Activated CD4-positive, CD25-positive, alpha-beta regulatory T cell (primary cell): ENCODE measurements at regions not wholly inside any gene's neighbourhood (a gene's known extent, or its start where the extent isn't known, plus 50 kb on each side); places are given as distances from the start of the nearest gene placed in this dataset.

Source experiments
- DNase-seq, 4 experiments: peaks; one replicate each; lab custom pipeline; 2025; lab: John Stamatoyannopoulos, UW

DNA sequence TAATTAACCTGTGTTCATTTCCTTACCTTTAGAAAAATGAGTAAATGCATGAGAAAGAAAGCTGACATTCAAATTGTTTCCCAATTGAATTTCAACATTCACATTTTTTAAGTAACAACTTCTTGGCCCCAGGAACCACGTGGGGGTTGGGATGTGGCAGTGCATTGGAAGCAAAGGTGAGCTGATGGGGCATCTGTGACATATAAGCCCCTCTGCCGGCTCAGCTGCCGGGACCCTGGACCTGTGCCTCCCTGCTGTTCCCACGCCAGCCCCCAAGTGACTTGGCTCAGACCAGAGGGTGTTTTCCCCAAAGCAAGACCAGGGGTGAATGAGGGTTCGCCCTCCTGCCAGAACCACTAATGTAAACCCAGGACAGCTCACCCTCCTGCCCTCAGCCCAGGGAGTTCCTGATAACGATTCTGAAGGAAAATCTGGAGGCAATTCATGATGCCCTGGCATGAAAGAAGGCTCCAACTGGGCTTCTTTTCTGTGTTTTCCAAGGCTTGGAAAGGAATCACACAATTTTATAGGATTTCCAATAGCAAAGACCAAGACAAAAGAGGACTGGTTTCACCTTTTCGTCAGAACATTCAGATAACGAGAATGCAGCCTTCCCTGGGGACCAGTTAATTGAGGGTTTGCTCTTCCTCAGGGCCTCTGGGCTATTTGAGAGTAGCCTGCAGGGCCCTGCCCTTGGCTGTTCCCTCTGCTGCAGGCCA lies 193.2 kb upstream of the TWIST2 start:
- no peak for DNase-seq

DNA sequence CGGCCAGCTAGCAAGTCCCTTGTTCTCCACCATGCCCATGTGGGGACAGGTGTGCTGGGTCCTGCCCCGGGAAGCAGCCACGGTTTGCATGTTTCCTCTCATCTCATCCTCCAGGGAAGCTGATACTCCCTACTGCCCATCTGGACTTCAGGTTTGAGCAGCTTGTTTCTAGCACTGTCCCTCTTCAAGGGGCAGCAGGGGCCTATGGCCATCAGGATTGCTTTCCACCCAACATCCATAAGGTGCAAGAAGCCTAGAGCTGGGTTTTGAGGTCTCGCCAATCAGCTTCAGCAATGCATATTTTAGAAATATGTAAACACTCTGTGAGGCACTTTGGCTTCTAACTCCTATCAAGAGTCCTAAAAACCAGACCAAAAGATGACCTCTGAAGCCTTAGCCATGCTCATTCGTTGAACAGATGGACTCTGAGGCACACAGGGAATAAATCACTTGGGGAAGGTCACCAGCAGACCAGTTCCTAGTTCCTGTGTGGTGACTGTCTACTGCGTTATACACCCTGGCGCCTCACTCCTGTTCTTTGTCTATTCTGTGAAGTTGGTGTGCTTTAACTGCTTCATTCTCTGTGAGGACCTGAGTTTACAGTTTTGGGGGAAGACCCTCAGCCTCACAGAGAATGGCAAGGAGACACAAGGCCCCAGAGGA lies 192.6 kb upstream of the TWIST2 start:
- DNase-seq: no peak

DNA sequence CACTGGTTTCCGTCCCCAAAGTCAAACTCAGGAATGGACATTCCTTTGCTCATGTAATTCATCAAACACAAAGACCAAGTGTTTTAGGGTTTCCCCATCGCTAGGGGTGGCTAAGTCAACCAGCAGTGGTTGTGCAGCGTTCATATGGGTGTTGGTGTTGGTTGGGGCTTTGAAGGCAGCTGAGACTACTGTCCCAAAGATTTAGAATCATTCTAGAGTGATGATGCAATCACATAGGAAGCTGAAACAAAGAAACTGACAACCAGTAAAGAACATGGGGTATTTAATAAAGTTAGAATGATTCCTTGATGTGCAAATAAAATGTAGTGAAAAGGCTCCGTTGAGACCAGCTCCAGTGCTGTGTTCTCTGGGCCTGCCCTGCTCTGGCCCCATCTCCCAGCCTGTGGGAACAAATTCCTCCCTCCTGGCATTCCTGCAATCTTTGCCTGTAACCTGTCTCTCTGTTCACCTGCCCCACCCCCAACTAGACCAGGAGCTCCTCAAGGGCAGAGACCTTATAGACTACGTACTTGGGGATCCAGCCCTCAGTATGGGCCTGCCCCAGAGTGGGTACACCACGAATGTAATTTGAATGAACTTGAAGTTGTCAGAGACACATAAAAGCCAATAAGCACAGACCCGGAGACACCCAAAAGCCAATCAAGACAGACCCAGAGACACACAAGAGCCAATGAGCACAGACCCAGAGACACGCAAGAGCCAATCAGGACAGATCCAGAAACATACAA lies 191.7 kb upstream of the TWIST2 start:
- DNase-seq: no peak

DNA sequence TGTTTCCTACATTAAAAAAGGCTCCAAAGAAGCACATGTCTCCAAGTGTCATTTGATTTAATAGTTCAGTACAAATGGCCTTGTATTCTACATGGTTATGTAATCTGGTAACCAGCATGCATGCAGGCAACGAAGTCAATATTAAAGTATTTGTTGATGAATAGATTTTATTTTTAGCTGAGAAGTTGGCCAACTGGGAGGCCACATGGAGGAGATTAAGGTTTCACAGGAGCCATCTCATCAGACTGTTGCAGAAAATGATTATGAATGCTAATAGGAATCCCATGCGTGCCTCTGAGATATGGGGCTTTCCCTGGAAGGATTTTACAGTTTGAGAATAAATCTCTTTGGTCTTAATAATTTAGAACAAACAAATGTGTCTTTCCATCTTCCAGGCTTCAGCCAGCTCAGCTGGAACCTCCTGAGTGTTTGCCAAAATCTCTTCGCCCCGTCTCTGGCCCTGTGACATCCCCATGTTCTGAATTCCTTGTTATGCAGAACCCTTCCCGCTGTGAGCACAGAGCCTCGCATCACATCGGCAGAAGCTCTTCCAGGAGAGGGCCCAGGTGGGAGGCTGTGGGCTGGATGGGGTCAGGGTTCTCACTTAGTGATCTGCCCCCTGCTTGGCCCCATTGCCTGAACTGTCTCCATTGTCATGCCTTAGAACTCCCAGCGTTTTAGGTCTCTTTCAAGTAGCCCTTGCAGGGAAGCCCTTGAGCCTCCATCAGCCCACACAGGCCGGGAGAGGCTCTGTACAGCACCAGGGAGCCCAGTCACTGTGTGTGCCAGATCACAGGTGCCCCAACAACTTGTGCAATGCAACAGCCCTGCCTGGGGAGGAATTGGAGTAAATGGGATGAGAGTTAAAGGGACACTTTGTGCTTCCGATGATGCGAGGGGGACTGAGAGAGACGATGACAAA lies 190.5 kb upstream of the TWIST2 start:
- no peak for DNase-seq

DNA sequence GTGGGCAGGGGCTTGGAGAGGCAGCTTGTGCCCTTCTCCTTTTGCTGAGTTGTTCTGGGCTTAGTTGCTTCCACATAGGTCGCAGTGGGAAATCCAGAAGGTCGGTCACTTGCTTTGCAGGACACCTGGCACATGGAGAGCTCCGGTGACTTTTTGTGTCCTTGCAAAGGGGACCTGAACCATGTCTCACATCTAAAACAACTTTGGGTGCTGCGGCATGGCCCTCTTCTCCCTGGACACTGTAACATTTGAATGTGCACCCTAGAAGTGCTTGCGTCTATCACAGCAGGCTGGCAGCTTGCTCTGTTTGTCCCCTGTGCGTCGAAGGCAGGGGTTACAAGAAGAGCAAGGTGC lies 189.9 kb upstream of the TWIST2 start:
- no peak for DNase-seq

DNA sequence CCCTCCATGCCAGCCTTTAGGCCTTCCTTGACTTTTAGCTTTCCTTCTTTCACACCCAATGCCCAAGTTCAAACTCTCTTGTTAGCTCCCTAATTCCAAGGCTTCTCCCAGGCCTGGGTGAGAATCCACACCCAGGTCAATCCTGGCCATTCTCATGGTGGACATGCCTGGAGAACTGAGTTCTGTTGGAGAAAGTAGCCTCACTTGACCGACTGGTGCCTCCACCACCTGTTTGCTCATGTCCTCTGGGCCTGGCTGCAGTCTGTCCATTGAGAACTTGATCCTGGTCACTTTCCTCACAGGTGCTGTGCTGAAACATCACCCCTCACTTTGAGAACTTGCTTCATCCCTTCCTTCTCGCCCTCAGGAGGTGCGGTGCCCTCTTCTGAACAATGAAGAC lies 189.1 kb upstream of the TWIST2 start:
- no peak for DNase-seq

DNA sequence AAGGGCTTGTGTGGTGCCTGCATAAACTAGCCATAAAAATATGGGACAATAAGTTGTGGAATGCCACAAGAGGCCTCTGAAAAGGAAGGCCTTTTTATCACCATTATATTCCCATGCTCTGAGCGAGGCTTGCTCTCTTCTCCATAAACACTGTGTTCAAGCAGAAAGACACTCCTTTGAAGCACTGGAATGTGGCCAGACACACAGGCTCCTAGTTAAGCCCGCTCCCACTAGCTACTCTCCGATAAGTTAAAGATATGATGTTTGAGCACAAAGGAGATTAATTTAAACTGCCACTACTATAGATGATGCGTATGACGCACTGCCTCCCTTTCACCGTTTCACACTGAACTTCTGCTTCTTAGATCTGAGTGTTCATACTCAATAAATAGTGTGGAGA lies 188.7 kb upstream of the TWIST2 start:
- no peak for DNase-seq

DNA sequence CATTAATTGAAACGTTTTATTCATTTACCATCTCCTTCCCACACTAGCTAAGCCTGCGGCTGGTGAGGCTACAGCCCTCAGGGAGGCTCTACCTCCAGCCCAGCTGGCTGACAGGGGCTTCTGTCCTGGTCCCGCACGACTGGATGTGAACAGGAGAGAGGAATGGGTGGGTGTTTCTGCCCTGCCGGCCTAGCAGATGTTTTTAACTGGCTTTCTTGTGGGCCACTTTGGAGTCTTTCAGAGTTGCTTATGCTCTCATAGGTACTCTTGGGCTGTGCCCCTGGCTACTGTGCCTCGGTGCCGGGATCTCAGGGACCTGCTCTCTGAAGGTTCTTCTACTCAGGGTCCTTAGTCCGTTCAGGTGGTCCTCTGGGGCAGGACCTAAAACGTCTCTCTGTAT lies 184.3 kb upstream of the TWIST2 start:
- DNase-seq: no peak

DNA sequence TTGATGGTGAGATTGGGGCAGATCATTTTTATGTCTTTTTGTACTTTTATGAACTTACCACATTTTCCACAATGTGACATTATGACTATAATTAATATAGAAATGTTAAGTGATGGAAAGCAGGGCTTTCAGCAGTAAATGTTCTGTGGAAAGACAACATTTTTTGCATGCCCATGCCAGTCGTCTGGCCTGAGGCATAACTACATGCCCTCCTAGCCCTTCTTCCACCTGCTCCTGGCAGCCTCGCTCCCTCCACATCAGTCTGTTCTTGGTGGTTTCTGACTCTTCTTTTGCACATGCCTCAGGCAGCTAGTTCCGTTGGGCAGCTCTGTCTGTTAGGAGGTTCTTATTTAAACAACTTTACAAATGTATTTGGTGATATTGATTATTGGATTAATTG lies 182.0 kb upstream of the TWIST2 start:
- DNase-seq: no peak

DNA sequence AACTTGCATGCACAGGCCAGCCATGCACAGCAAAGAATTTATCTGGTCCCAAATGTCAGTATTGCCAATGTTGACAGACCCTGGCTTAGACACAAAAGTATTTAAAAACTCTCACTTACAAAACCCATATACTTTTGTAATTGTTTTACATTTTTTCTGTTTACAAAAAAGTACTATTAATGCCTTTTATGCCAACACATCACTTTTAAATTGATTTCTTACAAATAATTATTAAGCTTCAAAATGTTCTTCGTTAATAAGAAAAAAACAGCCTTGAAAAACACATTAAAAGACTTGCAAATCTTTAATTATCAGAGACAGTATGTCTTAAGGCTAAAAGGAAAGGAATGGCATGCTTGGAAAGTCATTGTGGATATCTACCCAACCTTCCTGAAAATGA lies 181.3 kb upstream of the TWIST2 start:
- DNase-seq: no peak

DNA sequence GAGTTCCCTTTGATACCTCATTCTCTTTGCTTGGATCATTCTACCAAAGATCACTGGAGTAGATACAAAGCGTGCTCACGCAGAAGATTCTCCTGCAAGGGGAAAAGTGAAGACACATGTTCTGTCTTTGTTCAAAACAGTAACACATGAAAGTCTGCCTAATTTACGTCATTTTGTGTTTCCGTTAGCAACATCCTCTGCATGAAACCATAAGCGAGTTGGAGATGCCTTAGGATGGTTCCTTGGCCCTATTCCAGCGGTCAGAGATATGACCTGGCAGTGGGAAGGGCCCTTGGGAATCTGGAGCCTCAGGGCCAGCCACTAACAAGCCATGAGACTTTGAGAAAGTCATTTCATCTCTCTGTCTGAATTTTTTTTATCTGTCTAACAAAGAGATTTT lies 180.9 kb upstream of the TWIST2 start:
- no peak for DNase-seq

DNA sequence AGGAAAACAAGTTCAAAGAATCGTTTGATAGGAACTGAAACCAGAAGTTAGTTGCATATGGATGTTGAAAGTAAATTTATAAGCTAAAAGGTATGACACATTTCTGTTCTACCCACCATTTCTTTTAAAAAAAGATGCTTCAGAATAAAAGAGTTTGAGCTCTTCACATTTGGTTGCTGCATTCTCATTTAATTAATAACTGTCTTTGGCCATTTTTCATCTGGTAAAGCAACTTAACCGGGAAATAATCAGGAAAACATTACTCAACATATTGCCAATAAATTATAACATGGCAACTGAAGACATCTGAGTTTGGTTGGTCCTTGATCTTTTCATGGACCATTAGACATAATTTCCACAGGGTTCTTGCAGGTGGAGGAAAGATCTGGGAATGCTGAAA lies 180.2 kb upstream of the TWIST2 start:
- no peak for DNase-seq

DNA sequence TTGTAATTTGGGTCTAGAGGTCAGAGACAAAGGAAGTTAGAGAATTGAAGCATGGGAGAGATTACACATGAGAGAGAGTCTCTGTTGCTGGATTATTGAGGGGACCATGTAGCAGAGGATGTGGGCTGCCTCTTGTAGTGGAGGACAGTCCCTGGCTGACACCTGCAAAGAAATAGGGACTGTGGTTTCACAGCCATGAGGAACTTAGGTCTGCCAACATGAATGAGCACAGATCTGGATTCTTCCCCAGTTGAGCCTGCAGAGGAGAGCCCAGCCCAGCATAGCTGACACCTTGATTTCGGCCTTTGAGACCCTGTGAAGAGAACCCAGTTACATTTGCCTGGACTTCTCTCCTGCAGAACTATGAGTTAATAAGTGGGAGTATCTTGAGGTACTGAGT lies 179.5 kb upstream of the TWIST2 start:
- DNase-seq: no peak

DNA sequence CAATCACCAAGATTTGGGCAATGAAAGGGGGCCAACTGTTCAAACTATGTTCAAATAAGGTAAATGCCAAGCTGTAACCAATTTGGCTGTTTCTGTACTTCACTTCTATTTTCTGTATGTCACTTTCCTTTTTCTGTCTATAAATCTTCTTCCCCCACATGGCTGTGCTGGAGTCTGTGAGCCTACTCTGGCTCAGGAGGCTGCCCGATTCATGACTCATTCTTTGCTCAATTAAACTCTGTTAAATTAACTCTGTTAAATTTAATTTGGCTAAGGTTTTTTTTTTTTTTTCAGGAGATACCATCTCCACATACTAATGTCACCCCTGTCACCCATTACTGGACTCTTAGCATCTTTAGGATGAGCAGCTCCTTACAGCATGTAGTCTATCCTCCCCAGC lies 178.8 kb upstream of the TWIST2 start:
- no peak for DNase-seq

DNA sequence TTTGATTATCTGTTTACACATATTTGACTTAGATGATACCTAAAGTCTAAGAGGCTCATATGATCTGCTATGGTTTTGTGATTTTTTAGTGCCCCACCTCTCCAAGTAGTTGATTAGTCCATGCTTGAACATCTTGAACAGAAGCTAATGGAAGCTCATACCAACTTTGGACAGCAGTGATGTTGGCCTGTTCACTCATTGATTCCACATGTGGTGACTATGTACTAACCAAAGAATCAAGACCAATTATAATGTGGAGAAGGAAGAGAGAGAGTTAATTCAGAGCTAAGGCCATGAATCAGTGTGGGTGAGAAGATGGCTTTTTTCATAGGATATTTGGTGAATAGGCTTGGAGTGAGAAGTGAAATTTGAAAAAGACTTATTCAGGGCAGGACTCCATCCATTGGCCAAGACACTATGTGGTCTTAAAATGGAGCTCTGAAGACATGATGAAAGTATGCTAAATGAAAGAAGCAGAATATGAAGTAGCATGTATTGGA lies 178.3 kb upstream of the TWIST2 start:
- no peak for DNase-seq

DNA sequence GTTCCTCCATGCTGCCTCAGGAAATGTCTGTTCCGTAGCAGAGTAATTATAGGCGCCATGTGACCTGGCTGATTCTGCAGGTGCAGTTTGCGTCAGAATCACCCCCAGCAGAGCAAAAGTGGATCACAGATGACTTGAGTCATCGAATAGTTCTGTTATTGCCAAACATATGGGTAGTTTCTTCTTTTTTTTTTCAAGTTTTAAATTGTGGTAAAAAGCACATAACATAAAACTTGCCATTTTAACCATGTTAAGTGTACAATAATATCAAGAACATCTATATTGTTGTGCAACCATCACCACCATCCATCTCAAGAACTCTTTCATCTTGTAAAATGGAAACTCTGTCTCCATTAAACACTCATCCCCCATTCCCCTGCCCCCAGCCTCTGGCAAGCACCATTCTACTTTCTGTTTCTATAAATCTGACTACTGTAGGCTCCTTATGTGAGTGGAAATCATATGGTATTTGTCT lies 177.7 kb upstream of the TWIST2 start:
- no peak for DNase-seq

DNA sequence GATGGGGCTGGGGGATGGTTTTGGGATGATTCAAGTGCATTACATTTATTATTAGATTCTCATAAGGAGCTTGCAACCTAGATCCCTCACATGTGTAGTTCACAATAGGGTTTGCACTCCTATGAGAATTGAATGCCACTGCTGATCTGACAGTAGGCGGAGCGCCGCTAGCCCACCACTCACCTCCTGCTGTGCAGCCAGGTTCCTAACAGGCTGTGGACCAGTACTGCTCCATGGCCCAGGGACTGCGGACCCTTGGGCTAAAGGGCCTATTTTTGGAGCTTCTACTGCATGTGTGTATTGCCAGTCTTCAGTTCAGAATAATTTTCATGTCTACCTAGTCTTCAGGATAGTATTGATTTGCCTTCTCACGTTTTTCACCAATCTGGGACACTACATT lies 165.3 kb upstream of the TWIST2 start:
- no peak for DNase-seq

DNA sequence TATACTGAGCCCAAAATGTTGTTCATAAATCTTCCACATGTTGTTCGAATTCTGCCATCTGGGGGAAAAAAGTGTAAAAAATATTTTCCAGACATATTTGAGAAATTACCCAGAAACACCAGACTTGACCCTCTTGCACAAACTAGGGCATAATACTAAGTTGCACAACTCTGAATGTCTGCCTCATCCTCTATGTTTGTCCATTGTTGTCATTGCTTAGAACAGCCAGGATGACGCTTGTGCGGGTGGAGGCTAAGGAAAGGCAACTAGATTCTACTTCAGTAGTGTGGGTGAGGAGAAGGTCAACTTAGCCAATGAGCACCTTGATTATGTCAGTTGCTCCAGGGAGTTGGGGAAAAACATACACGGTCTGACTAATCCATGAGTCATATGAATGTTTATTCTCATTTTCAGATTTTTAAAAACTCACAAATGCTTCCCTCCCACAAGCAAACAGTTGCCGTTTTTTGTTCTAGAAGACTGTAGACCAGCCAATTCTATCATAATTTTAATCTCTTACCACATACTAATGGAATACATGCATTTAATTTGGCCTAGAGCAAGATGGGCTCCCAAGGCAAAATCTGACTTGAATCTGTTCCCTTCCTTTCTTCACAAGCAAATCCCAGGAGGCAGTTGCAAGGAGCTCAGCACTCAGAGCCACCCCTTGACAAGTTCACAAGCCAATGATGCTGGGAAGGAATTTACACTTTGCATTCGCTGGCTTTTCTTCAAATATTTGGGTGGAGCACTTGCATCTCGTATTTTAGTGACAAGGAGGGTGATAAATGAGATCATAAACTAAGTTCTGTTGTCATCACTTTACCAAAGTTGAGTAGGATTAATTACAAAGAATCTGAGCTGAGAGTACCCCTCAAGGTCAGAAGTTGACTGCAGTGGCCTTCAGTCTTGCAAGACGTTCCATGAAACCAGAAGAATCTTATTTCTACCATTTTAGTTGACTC lies 163.2 kb upstream of the TWIST2 start:
- DNase-seq: no peak

DNA sequence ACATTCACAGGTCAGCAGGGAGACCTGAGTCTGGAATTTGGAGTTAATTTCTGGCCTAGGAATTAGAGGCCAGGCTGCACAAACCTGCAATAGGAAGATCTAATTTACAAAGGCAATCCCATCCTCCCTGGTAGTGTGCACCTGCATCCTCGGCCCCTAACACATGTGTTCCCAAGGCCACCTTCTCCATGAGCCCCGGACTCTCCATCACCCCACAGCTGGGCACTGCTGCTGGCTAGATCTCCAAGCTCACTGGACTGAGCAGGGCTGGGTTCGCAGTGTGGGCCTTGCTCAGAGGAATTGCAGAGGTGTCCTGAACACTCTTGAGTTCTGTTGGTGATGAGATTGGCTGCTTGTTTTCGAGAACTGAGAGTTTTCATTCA lies 162.6 kb upstream of the TWIST2 start:
- DNase-seq: no peak

DNA sequence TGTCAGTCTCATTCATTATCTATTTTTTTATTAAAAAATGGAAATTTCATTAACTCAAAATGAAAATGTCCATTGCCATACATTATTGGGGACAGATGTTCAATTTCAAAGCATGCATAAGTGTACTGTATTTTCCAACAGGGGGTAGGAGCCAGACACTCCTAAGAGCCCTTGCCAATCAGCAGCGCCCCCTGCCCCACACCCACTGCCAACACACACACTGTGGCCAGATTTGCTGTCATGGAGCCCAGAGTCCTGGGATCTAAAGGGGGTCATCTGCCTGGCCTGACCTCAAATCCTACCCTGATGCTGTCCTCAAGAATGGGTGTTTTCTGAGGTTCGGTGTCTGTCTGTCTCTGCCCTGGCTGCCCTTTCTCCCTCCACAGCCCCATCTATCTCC lies 162.2 kb upstream of the TWIST2 start:
- no peak for DNase-seq

DNA sequence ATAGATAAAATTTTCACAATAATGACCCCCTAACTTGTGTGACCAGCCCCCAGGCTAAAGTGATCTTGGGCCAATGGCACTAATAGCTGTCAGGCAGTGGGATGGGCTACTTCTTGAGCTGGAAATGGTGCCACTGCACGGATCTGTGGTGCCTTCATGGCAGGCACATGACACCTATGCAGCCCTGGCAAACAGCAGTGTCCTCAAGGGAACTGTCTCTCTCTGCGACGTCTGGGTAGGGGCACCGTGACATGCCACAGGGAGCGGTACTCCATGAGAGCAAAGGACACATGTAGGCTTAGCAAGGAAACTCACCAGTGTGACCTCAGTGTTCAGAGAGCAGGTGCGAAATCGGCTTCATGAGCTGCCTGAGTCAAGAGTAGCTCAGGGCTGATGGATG lies 161.7 kb upstream of the TWIST2 start:
- no peak for DNase-seq
